ENCODE measurements at regions not wholly inside any gene's neighbourhood (a gene's known extent, or its start where the extent isn't known, plus 50 kb on each side); places are given as distances from the start of the nearest gene placed in this dataset.

- Histone ChIP-seq H3K4me3 (ENCODE audit: low read length) (no peak overlapping the region), H3K4me2 (ENCODE audit: low read length) (no peak overlapping the region), H3K9ac (ENCODE audit: low read length) (no peak overlapping the region), H3K79me2 (replicated peaks; ENCODE audit: insufficient read depth, low read length) (no peaks in the 10 kb centered on the region), H3K36me3 (ENCODE audit: insufficient read depth, low read length) (no peaks in the 10 kb centered on the region), H3F3A (ENCODE audit: insufficient read depth, low read length, poor library complexity, severe bottlenecking) (no peaks in the 10 kb centered on the region), H2AFZ (ENCODE audit: low read depth, low read length) (no peak overlapping the region), H3K9me2 (ENCODE audit: insufficient read depth, low read length) (no peaks in the 10 kb centered on the region), H3K27me3 (ENCODE audit: insufficient read depth, low read depth, low read length) (no peaks in the 10 kb centered on the region), H3K27ac (ENCODE audit: low read length) (no peak overlapping the region), H4K20me1 (ENCODE audit: insufficient read depth) (no peaks in the 10 kb centered on the region), H3K9me3 (ENCODE audit: low read length) (no peaks in the 10 kb centered on the region)
- TF ChIP-seq POLR2AphosphoS5 (IDR thresholded peaks at IDR 0.05) (no peak), EZH2 (IDR thresholded peaks at IDR 0.05; ENCODE audit: borderline replicate concordance, insufficient read depth, low read length, poor library complexity, severe bottlenecking) (no peak), CTCF (IDR thresholded peaks at IDR 0.05; ENCODE audit: poor library complexity, severe bottlenecking) (no peak), EP300 (conservative IDR thresholded peaks at IDR 0.05; ENCODE audit: poor library complexity, severe bottlenecking) (no peak), SMC3 (conservative IDR thresholded peaks at IDR 0.05; ENCODE audit: poor library complexity) (no peak), RAD21 (conservative IDR thresholded peaks at IDR 0.05) (no peak), MXI1 (conservative IDR thresholded peaks at IDR 0.05; ENCODE audit: poor library complexity, severe bottlenecking) (no peak), TAF1 (IDR thresholded peaks at IDR 0.05; ENCODE audit: low read depth) (no peak)
These were observed 348.5 kb upstream of the SHH start for GRCh38 chr7:156160811-156161210.

DNA sequence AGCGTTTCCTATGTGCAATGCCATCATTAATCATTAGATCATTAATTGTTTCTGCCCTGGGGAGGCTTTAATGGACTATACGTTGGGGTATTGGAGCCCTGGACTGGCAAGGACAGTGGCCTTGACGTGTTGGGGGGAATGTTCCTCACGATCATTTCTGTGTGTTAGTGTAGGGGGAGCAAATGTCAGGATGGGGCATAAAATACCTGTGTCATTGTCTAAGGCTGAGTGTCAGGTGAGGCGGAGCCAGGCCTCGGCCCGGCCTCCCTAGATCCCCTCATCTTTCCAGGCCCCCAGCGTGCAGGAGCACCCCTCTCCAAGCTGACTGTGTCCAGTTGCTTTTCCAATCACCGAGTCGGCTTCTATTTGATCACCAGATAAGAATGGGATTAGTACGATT is 346.4 kb upstream of the SHH start:
- Histone ChIP-seq H3F3A (ENCODE audit: insufficient read depth, low read length, poor library complexity, severe bottlenecking) (no peaks in the 10 kb centered on the region), H4K20me1 (ENCODE audit: insufficient read depth) (no peaks in the 10 kb centered on the region), H3K9ac (ENCODE audit: low read length) (no peak overlapping the region), H3K36me3 (ENCODE audit: insufficient read depth, low read length) (no peaks in the 10 kb centered on the region), H3K9me3 (ENCODE audit: low read length) (no peaks in the 10 kb centered on the region), H3K4me3 (ENCODE audit: low read length) (no peak overlapping the region), H3K27ac (ENCODE audit: low read length) (no peak overlapping the region), H2AFZ (ENCODE audit: low read depth, low read length) (no peak overlapping the region), H3K9me2 (ENCODE audit: insufficient read depth, low read length) (no peaks in the 10 kb centered on the region), H3K79me2 (replicated peaks; ENCODE audit: insufficient read depth, low read length) (no peaks in the 10 kb centered on the region), H3K27me3 (ENCODE audit: insufficient read depth, low read depth, low read length) (no peaks in the 10 kb centered on the region), H3K4me2 (ENCODE audit: low read length) (no peak overlapping the region)
- TF ChIP-seq EP300 (conservative IDR thresholded peaks at IDR 0.05; ENCODE audit: poor library complexity, severe bottlenecking), result no peak
- no peak for TF ChIP-seq TAF1 (IDR thresholded peaks at IDR 0.05; ENCODE audit: low read depth)
- TF ChIP-seq POLR2AphosphoS5 (IDR thresholded peaks at IDR 0.05), result no peak
- TF ChIP-seq SMC3 (conservative IDR thresholded peaks at IDR 0.05; ENCODE audit: poor library complexity), result no peak
- no peak for TF ChIP-seq RAD21 (conservative IDR thresholded peaks at IDR 0.05)
- TF ChIP-seq, protein P1, sequence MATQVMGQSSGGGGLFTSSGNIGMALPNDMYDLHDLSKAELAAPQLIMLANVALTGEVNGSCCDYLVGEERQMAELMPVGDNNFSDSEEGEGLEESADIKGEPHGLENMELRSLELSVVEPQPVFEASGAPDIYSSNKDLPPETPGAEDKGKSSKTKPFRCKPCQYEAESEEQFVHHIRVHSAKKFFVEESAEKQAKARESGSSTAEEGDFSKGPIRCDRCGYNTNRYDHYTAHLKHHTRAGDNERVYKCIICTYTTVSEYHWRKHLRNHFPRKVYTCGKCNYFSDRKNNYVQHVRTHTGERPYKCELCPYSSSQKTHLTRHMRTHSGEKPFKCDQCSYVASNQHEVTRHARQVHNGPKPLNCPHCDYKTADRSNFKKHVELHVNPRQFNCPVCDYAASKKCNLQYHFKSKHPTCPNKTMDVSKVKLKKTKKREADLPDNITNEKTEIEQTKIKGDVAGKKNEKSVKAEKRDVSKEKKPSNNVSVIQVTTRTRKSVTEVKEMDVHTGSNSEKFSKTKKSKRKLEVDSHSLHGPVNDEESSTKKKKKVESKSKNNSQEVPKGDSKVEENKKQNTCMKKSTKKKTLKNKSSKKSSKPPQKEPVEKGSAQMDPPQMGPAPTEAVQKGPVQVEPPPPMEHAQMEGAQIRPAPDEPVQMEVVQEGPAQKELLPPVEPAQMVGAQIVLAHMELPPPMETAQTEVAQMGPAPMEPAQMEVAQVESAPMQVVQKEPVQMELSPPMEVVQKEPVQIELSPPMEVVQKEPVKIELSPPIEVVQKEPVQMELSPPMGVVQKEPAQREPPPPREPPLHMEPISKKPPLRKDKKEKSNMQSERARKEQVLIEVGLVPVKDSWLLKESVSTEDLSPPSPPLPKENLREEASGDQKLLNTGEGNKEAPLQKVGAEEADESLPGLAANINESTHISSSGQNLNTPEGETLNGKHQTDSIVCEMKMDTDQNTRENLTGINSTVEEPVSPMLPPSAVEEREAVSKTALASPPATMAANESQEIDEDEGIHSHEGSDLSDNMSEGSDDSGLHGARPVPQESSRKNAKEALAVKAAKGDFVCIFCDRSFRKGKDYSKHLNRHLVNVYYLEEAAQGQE (IDR thresholded peaks at IDR 0.05; ENCODE audit: borderline replicate concordance), result no peak
- TF ChIP-seq CTCF (IDR thresholded peaks at IDR 0.05; ENCODE audit: poor library complexity, severe bottlenecking), result no peak
- no peak for TF ChIP-seq EZH2 (IDR thresholded peaks at IDR 0.05; ENCODE audit: borderline replicate concordance, insufficient read depth, low read length, poor library complexity, severe bottlenecking)
- TF ChIP-seq MXI1 (conservative IDR thresholded peaks at IDR 0.05; ENCODE audit: poor library complexity, severe bottlenecking), result no peak

All from neural cell (in vitro differentiated cells).